NB4 (cell line): ENCODE measurements at regions not wholly inside any gene's neighbourhood (a gene's known extent, or its start where the extent isn't known, plus 50 kb on each side); places are given as distances from the start of the nearest gene placed in this dataset.
A peak's percentile ranks its signal among the peaks of the same experiment; 100 is the strongest.

Source experiments
- DNase-seq: peaks from one replicate; pipeline ENCODE4 v3.0.0; 2010; ENCODE audit warnings: low read depth
- H3K4me3 ChIP-seq: one replicate; pipeline ENCODE4 v1.5.1; 2011; ENCODE audit warnings: mild to moderate bottlenecking, low read depth, low read length, moderate library complexity
- CTCF ChIP-seq: IDR thresholded peaks from one replicate; pipeline ENCODE4 v1.5.1; 2012; ENCODE audit warnings: low read depth, low read length
- MYC ChIP-seq: IDR thresholded peaks from 2 replicates; pipeline ENCODE4 v1.6.1; 2011; ENCODE audit warnings: low read depth, low read length
- POLR2A ChIP-seq: IDR thresholded peaks from 2 replicates; pipeline ENCODE4 v1.6.1; 2011; ENCODE audit warnings: mild to moderate bottlenecking; ENCODE audit not compliant: insufficient read length; ENCODE audit errors: extremely low read depth
- TF ChIP-seq, protein P1 (sequence below): IDR thresholded peaks from 2 replicates; pipeline ENCODE4 v1.6.1; 2011; ENCODE audit warnings: low read depth, low read length

DNA sequence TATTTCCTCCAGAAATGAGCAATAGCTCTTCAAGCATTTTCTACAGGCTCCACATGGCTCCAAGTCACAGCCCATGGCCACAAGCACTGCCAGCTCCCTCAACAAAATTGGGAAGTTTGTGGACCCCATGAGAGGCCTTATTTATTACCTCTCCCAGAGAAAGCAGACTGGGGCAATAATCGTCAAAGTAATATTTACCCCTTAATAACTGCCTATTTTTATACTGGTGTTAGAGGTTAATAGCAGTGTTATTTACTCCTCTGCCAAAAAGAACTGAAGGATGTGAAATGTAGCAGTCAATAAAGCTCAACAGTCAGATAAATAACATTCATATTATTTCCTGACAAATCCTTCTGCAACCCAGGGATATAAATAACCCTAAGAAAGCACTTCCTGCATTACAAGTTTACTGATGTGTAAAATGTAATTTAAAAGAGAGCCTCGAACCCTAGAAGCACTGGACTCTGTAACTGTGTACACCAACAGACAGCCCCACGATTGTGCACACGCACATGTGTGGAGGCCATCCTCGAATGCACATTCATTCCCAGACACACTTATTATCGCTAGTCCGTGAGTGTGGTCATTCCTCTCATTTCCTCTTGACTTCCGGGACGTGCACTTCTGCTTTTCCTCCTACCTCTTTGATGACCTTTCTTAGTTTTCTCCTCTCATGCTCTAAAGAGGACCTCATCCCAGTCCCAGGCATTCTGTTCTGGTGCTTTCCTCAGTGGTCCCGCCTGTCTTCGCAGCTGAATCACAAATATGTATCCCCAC lies 157.4 kb downstream of the EVX1 start:
- DNase-seq: no peak
- TF ChIP-seq, protein P1, sequence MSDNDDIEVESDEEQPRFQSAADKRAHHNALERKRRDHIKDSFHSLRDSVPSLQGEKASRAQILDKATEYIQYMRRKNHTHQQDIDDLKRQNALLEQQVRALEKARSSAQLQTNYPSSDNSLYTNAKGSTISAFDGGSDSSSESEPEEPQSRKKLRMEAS: no peak
- TF ChIP-seq POLR2A (no peak), CTCF (no peak), MYC (no peak)
- H3K4me3 ChIP-seq: no peak overlapping the region

GRCh38 chr7:27405780-27406179 lies 163.2 kb downstream of the EVX1 start:
- DNase-seq: no peak
- H3K4me3 ChIP-seq: no peak overlapping the region
- TF ChIP-seq POLR2A: no peak
- TF ChIP-seq MYC: no peak
- no peak for TF ChIP-seq CTCF
- TF ChIP-seq, protein P1: no peak

- DNase-seq: no peak
- TF ChIP-seq, protein P1: no peak
- TF ChIP-seq CTCF (no peak), MYC (no peak), POLR2A (no peak)
- H3K4me3 ChIP-seq: no peak overlapping the region
Observed at GRCh38 chr7:27409311-27409710, 166.7 kb downstream of the EVX1 start.

DNA sequence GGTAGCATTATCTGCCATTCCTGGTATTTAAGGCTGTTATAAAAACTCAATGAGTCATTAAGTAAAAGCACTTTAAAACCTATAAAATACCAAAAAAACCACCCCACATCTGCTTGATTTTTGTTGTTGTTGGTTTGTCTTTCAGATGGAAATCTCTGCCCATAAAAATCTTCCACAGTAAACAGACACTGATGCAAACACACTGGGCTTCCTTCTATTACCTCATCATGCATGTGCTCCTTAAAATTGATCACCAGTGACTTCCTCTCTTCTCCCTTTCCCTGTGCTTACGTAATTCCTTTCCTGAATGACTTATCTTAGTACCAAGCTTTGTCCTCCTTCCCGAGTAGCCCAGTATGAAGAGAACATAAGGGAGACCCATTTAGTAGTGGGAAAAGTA lies 167.2 kb downstream of the EVX1 start:
- TF ChIP-seq, protein P1: no peak
- TF ChIP-seq POLR2A (no peak), MYC (no peak), CTCF (no peak)
- H3K4me3 ChIP-seq: no peak overlapping the region
- DNase-seq: peak; percentile 11

DNA sequence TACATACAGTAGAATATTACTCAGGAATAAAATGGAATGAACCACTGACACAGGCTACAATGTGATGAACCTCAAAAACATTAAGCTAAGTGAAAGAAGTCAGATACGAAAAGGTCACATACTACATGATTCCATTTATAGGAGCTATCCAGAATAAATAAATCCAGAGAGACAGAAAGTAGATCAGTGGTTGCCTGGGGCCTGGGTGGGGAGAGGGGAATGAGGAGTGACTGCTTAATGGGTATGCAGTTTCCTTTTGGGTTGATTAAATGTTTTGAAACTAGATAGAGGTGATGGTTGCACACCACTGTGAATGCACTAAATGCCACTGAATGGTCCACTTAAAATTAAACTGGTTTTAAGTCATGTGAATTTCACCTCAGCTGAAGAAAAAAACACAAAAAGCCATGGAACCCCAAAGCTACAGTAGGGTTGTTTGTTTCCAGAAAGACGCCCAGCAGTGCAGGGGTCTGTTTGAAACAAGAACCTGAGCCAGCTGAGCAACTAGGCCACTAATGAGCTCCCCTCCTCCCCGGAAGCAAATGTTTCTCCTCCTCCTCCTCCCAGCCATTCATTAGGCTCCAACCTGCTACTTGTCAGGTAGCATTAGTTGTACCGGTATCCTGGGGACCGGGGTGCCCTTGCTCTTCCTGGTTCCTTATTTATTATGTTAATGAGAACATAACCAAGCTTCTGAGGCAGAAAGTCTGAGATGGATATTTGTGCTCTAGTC lies 168.4 kb downstream of the EVX1 start:
- DNase-seq: no peak
- TF ChIP-seq POLR2A (no peak), MYC (no peak), CTCF (no peak)
- TF ChIP-seq, protein P1: no peak
- no peak overlapping the region for H3K4me3 ChIP-seq
